ENCODE measurements at regions not wholly inside any gene's neighbourhood (a gene's known extent, or its start where the extent isn't known, plus 50 kb on each side); places are given as distances from the start of the nearest gene placed in this dataset.

GRCh38 chr2:122999258-122999657, 1025.8 kb upstream of the CNTNAP5 start (continued):
- no peak for TF ChIP-seq USF2 (IDR thresholded peaks at IDR 0.05; ENCODE audit: low read length)
- TF ChIP-seq TAF7 (optimal IDR thresholded peaks at IDR 0.05; ENCODE audit: borderline replicate concordance, low read depth, low read length) = no peak
- TF ChIP-seq KDM4A (IDR thresholded peaks at IDR 0.05; ENCODE audit: low read depth, low read length, severe bottlenecking) = no peak
- no peak for TF ChIP-seq TCF12 (IDR thresholded peaks at IDR 0.05; ENCODE audit: low read depth, low read length)
- no peak for TF ChIP-seq GTF2F1 (IDR thresholded peaks at IDR 0.05; ENCODE audit: borderline replicate concordance, low read depth, low read length)
- no peak for TF ChIP-seq PHF8 (conservative IDR thresholded peaks at IDR 0.05; ENCODE audit: low read depth, low read length)
- TF ChIP-seq, protein P1, sequence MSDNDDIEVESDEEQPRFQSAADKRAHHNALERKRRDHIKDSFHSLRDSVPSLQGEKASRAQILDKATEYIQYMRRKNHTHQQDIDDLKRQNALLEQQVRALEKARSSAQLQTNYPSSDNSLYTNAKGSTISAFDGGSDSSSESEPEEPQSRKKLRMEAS (IDR thresholded peaks at IDR 0.05) = no peak
- no peak for TF ChIP-seq JUN (IDR thresholded peaks at IDR 0.05; ENCODE audit: low read depth, low read length)
